Type B pancreatic cell (in vitro differentiated cells): ENCODE measurements at regions not wholly inside any gene's neighbourhood (a gene's known extent, or its start where the extent isn't known, plus 50 kb on each side); places are given as distances from the start of the nearest gene placed in this dataset.

Source experiments
- DNase-seq: peaks from one replicate; pipeline ENCODE4 v3.0.0; 2021; ENCODE audit warnings: mixed read lengths; ENCODE audit not compliant: unreplicated experiment; ENCODE audit errors: extremely low spot score
- H3K27ac Mint-ChIP-seq: 2 replicates; pipeline ENCODE4 v1.8.0; 2021; ENCODE audit warnings: mild to moderate bottlenecking, mixed read lengths
- H3K27me3 Mint-ChIP-seq: 2 replicates; pipeline ENCODE4 v1.8.0; 2021; ENCODE audit warnings: mixed read lengths
- H3K36me3 Mint-ChIP-seq: 2 replicates; pipeline ENCODE4 v1.8.0; 2021; ENCODE audit warnings: mixed read lengths
- H3K4me1 Mint-ChIP-seq: one replicate; pipeline ENCODE4 v1.8.0; 2021; ENCODE audit warnings: mixed read lengths; ENCODE audit not compliant: unreplicated experiment
- H3K4me3 Mint-ChIP-seq: 2 replicates; pipeline ENCODE4 v1.8.0; 2021; ENCODE audit warnings: mild to moderate bottlenecking, mixed read lengths
- H3K9me3 Mint-ChIP-seq: 2 replicates; pipeline ENCODE4 v1.8.0; 2021; ENCODE audit warnings: mixed read lengths
- TF ChIP-seq, protein P1 (sequence below): fragments of 200-600 bp; sonication (generic); conservative IDR thresholded peaks from 2 replicates; pipeline ENCODE4 v1.5.0; 2021; ENCODE audit warnings: antibody characterized with exemption, mild to moderate bottlenecking

DNA sequence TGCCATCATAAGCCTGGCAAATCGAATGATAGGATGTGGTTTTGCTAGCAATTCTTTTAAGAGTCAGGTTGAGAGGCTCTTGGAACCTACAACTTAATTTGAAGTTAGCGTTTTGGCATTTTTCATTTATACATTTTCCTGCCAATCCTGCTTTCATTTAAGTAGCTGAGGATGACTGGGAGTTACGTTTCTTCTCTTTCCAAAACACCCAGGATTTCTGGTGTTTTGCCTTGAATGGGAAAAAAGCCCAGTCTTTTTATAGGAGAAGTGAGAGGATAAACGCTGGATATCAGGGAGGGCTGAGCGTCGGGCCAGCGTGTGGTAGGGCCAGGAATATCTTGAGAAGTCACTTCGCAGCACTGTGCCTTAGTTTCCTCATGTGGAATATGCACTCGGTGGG is 174.2 kb upstream of the HAND2 start:
- no peak overlapping the region for H3K4me3 Mint-ChIP-seq

DNA sequence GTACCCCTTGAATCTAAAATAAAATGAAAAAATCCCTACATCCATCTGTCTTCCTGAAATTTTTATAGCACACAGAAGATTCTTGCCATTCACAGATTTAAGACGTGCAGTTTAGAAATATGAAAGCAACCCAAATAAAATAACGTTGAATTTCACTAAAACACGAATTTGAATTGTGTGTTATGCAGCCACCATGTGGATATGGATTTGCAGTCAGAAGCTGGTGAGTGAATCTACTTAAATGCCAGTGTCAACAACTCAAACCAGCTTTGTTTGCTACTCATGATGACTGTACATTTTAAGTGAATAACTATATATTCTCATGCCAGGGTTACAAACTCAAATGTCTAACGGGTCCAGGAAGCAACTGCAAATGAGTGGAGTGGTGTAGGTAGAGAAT is 173.0 kb upstream of the HAND2 start:
- no peaks in the 10 kb centered on the region for H3K27me3 Mint-ChIP-seq
- H3K4me1 Mint-ChIP-seq, result peaks cover 8% of the 10 kb centered on the region
- H3K27ac Mint-ChIP-seq, result no peak overlapping the region
- H3K4me3 Mint-ChIP-seq, result no peak overlapping the region
- DNase-seq, result no peak
- no peaks in the 10 kb centered on the region for H3K36me3 Mint-ChIP-seq
- TF ChIP-seq, protein P1, sequence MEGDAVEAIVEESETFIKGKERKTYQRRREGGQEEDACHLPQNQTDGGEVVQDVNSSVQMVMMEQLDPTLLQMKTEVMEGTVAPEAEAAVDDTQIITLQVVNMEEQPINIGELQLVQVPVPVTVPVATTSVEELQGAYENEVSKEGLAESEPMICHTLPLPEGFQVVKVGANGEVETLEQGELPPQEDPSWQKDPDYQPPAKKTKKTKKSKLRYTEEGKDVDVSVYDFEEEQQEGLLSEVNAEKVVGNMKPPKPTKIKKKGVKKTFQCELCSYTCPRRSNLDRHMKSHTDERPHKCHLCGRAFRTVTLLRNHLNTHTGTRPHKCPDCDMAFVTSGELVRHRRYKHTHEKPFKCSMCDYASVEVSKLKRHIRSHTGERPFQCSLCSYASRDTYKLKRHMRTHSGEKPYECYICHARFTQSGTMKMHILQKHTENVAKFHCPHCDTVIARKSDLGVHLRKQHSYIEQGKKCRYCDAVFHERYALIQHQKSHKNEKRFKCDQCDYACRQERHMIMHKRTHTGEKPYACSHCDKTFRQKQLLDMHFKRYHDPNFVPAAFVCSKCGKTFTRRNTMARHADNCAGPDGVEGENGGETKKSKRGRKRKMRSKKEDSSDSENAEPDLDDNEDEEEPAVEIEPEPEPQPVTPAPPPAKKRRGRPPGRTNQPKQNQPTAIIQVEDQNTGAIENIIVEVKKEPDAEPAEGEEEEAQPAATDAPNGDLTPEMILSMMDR, result no peak
- H3K9me3 Mint-ChIP-seq, result no peaks in the 10 kb centered on the region

More for the DNA sequence above, 174.2 kb upstream of the HAND2 start:
- Mint-ChIP-seq H3K27me3 (no peaks in the 10 kb centered on the region), H3K27ac (no peak overlapping the region), H3K4me1 (peaks cover 8% of the 10 kb centered on the region), H3K36me3 (no peaks in the 10 kb centered on the region), H3K9me3 (no peaks in the 10 kb centered on the region)
- DNase-seq, result no peak
- TF ChIP-seq, protein P1, result no peak

- no peaks in the 10 kb centered on the region for H3K27me3 Mint-ChIP-seq
- no peak overlapping the region for H3K27ac Mint-ChIP-seq
- no peak for DNase-seq
- no peaks in the 10 kb centered on the region for H3K36me3 Mint-ChIP-seq
- H3K4me3 Mint-ChIP-seq, result no peak overlapping the region
- no peaks in the 10 kb centered on the region for H3K9me3 Mint-ChIP-seq
- TF ChIP-seq, protein P1, result no peak
- H3K4me1 Mint-ChIP-seq, result peaks cover 8% of the 10 kb centered on the region
Measured at GRCh38 chr4:173700650-173701049, 170.6 kb upstream of the HAND2 start.

DNA sequence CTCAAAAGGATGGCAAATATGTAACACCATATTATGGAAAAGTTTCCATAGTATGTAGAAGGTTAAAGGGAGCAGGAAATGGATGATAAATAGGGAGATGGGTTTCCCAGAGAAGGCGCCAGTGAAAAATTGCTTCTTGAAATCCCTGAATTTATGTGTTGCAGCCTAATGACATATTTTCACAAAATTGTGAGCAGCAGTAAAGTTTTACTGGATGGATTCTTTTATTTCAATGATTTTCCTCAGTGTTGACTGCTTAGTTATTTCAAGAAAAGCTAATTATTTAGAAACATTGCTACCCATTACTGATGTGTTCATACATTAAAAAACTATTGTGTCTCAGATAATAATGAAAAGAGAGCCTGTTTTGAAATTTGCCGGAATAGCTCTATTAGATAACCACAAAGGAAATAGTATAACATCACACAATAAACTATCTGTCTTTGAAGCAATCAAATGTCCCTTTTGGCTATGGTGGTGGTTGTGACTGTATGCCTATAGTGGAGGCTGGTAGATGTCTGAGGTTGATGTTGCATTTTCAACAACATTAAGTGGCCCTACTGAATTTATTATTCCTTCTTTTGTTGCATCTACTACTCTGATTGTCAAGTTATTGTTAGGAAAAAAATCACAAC is 169.9 kb upstream of the HAND2 start:
- no peak for DNase-seq
- Mint-ChIP-seq H3K27ac (no peak overlapping the region), H3K27me3 (no peaks in the 10 kb centered on the region), H3K9me3 (no peaks in the 10 kb centered on the region), H3K4me3 (no peak overlapping the region), H3K36me3 (no peaks in the 10 kb centered on the region), H3K4me1 (peaks cover 8% of the 10 kb centered on the region)
- TF ChIP-seq, protein P1, result no peak

GRCh38 chr4:173698557-173699262 is 168.7 kb upstream of the HAND2 start:
- H3K4me3 Mint-ChIP-seq, result no peak overlapping the region
- no peak for DNase-seq
- H3K4me1 Mint-ChIP-seq, result peaks cover 8% of the 10 kb centered on the region
- H3K9me3 Mint-ChIP-seq, result no peaks in the 10 kb centered on the region
- H3K27me3 Mint-ChIP-seq, result no peaks in the 10 kb centered on the region
- no peaks in the 10 kb centered on the region for H3K36me3 Mint-ChIP-seq
- no peak overlapping the region for H3K27ac Mint-ChIP-seq
- TF ChIP-seq, protein P1, result no peak
